HT1080 (cell line): ENCODE measurements at regions not wholly inside any gene's neighbourhood (a gene's known extent, or its start where the extent isn't known, plus 50 kb on each side); places are given as distances from the start of the nearest gene placed in this dataset.
"Not testable (repeated sequence)": the region's sequence is repeated elsewhere in the genome, so short reads cannot be mapped to it uniquely, and the experiment has no call there.

ENCODE experiments used
- DNase-seq: peaks from one replicate; pipeline ENCODE4 v3.0.0-alpha.2; 2015; ENCODE audit warnings: low read depth

GRCh38 chr12:93978553-93978952, 169.8 kb upstream of the PLXNC1 start:
- no peak for DNase-seq

DNA sequence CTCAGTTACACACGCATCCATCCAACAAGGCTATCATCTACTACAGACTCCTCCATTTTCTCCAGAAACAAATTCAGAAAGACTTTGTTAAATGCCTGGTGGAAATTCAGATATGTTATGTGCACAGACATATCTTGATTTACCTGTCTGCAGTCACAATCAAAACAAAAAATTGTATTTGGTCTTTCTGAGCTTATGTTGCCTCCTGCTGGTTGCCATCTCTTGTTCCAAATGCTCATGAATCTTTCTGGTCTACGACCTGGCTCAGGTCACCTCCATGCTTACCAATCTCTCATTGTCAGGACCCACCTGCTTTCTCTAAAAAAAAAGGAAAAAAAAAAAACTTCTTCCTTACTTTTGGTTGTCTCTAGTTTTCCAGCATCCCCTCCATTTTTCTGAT, 169.2 kb upstream of the PLXNC1 start:
- DNase-seq, result no peak

DNA sequence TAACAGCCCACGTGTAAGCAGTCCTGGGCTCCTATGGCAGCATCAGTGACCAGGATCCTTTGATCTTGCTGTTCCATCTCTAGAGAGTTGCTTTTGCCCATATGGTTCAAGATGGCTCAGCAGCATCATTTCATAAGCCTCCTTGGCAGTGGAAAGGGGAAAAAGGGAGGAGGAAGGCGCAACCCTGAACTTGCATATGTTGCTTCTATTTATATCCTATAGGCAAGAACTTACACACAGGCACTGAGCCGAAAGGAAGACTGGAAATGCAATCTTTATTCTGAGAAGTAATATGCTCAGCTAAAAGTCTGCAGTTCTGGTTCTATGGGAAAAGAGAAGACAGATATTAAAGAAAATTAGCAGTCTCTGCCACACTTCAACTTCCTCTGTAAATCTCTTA, 167.7 kb upstream of the PLXNC1 start:
- no peak for DNase-seq

- DNase-seq, result no peak
Measured at GRCh38 chr12:93981411-93981810, 167.0 kb upstream of the PLXNC1 start.

GRCh38 chr12:93982771-93983315, 165.5 kb upstream of the PLXNC1 start:
- DNase-seq, result peak; percentile 50

DNA sequence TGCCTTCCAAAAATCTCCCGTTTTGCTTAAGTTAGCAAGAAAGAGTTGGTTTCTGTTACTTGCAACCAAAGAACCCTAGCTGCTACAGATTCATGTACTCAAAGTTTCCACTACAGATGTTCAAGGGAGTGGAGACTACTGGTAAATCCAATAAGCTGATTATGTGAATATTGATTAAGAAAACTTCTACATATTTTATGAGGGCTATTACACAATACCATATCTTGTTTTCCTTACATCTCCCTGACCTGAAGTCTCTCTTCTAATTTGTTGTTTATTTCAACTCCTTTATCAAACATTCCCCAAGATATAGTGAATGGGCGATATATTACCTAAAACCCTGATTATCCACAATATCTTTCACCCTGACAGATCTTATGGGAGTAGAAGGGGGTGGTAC, 164.4 kb upstream of the PLXNC1 start:
- DNase-seq, result no peak

GRCh38 chr12:93989949-93990348, 158.4 kb upstream of the PLXNC1 start:
- DNase-seq, result no peak

DNA sequence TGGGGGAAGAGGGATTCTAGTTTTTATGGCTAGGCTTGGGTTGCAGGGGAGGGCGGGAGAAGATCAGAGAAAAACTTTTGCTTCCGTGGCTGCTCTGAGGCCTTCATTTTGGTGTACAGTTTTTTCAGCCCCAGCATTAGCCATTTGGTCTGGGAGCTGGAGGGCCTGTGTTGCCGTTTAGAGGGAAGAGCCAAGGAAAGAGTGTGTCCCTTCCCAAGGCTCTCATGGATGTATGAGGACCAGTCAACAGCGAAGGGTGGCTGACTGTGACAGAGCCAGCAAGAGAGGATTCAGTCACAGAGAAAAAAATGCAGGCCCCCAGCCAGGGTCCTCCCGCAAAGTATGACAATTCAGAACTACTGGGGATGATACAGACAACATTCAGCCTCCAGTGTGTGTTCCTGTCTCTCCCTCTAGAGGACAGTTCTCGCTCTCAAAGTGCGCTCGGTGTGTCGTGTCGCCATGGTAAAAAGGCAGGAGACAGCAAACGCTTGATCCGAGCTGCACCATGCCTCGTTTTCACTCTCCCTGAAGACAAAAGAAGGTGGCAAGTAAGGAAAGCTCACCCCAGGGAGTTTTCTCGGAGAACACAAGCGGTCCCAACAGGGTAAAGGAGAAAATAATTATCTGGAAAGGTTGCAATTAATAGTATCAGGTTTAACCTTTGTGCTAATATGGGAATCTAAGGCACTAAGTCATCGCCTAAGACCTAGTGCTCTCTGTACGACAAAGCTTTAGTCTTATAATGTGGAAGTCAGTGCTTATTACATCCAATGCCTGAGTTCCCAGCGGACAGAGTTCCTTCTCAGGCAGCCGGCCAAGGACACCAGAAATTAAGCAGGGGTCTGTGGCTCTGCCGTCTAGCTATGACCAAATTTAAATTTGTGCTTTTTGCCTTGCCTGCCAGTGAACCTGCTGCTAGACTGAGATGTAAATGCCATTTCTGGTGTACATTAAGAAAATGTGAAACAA, 157.3 kb upstream of the PLXNC1 start:
- no peak for DNase-seq

GRCh38 chr12:93991829-93992461, 156.4 kb upstream of the PLXNC1 start:
- no peak for DNase-seq

- DNase-seq, result no peak
Measured at GRCh38 chr12:93994721-93995120, 153.7 kb upstream of the PLXNC1 start.

GRCh38 chr12:93996321-93996720, 152.1 kb upstream of the PLXNC1 start:
- DNase-seq, result no peak

DNA sequence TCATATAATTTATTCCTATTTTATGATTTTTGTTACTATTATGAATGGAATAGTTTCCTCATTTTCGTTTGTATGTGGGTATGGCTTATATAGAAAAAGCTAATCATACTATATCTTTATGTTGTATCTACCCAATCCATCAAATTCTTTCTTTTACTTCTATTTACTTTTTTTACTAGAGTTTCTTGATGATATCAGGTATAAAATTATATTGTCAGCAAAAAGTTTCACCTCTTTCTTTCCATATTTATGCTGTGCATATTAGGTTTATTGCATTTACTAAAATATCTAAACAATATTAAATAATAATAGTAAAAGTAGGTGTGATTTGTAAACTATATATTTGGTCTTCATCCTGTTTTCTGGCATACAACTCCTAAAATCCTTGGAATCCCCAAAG, 146.7 kb upstream of the PLXNC1 start:
- no peak for DNase-seq

DNA sequence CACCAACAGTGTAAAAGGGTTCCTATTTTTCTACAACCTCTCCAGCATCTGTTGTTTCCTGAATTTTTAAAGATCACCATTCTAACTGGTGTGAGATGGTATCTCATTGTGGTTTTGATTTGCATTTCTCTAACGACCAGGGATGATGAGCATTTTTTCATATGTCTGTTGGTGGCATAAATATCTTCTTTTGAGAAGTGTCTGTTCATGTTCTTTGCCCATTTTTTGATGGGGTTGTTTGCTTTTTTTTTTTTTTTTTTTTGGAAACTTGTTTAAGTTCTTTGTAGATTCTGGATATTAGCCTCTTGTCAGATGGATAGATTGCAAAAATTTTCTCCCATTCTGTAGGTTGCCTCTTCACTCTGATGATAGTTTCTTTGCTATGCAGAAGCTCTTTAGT, 145.5 kb upstream of the PLXNC1 start:
- DNase-seq, result not testable (repeated sequence)

DNA sequence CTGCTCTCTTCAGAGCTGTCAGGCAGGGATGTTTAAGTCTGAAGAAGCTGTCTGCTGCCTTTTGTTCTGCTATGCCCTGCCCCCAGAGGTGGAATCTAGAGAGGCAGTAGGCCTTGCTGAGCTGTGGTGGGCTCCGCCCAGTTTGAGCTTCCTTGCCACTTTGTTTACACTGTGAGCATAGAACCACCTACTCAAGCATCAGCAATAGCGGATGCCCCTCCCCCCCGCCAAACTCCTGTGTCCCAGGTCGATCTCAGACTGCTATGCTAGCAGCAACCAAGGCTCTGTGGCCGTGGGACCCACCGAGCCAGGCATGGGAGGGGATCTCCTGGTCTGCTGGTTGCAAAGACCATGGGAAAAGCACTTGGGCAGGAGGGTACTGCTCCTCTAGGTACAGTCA, 140.5 kb upstream of the PLXNC1 start:
- peak; percentile 22 for DNase-seq

- DNase-seq, result no peak
Measured at GRCh38 chr12:94010307-94010706, 138.1 kb upstream of the PLXNC1 start.

GRCh38 chr12:94012071-94012470, 136.3 kb upstream of the PLXNC1 start:
- DNase-seq, result no peak

DNA sequence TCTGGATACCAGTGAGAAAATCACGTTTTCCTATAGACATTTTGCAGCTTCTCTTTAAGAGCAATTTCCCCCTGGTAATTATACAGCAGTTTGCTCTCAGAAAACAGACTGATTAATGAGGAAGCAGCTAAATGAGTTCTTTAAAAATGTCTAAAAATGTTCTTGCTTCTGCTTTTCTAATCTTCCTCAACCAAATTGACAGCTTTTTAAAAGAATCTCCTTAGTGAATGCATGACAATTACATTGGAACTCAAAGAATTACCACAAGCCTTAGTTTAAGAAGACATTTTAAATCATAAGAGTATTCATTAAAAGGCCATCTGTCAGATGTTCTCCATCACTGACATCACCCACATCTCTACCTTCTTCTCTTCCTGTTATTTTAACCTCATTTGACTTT, 135.8 kb upstream of the PLXNC1 start:
- DNase-seq, result no peak

DNA sequence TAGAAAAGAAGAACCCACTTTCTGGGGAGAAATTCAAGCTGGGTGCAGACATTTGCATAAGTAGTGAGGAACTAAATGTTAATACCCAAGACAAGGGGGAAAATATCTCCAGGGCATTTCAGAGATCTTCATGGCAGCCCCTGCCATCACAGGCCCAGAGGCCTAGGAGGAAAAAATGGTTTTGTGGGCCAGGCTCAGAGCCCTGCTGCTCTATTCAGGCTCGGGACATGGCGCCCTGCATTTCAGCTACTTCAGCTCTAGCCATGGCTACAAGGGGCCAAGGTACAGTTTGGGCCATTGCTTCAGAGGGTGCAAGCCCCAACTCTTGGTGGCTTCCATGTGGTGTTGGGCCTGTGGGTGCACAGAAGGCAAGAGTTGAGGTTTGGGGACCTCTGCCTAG, 131.1 kb upstream of the PLXNC1 start:
- DNase-seq, result not testable (repeated sequence)

- no peak for DNase-seq
Measured at GRCh38 chr12:94020335-94020734, 128.0 kb upstream of the PLXNC1 start.

- DNase-seq, result no peak
Measured at GRCh38 chr12:94023879-94024278, 124.5 kb upstream of the PLXNC1 start.

DNA sequence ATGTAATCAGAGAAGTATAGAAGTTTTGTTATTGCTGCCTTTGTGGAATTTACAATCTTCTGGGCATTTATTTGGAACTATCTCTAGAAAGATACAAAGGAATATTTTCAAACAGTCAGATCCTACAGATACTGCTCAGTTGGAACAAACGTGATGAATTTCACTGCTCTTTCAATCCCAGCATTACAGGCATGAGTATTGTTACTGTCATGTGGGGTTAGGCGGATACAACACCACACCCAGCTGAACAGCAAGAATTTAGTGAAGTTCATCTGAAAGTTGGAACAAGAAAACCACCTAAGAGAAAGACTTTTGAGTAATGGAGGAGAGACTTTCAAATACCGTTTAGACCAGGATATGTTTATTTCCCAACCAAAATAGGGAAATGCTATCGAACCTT, 123.3 kb upstream of the PLXNC1 start:
- no peak for DNase-seq

- DNase-seq, result no peak
Measured at GRCh38 chr12:94025756-94026155, 122.6 kb upstream of the PLXNC1 start.

DNA sequence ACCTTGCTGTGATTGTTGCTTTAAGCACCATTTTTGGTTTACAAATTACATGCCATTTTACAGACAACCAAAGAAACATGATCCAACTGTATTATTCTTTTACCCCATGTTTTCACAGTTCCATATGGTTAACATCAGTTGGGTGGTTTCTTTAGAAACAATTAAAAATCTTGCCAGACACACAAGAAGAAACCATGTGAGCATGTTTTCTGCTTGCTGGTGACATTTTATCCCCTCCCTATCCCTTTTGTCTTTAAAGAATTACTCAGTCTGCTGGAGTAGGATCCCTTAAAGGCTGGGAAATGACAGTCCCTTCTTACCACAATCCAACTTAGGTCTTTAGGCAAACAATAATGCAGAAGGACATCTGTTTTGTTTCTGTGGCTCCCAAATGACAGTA, 121.8 kb upstream of the PLXNC1 start:
- DNase-seq, result no peak
